GM23248 (cell line): ENCODE measurements at regions not wholly inside any gene's neighbourhood (a gene's known extent, or its start where the extent isn't known, plus 50 kb on each side); places are given as distances from the start of the nearest gene placed in this dataset.

Source experiments
- EZH2 ChIP-seq: fragments of 200-600 bp; sonication (generic); IDR thresholded peaks from 2 replicates; pipeline ENCODE4 v1.6.1; 2018; ENCODE audit warnings: antibody characterized with exemption, mild to moderate bottlenecking; ENCODE audit not compliant: insufficient read depth, poor library complexity, severe bottlenecking
- EZH2phosphoT487 ChIP-seq: fragments of 200-600 bp; sonication (generic); IDR thresholded peaks from 2 replicates; pipeline ENCODE4 v1.6.1; 2018; ENCODE audit warnings: antibody characterized with exemption, moderate library complexity, mild to moderate bottlenecking, low read depth; ENCODE audit not compliant: insufficient read depth

GRCh38 chr5:8557728-8558127 is 688.8 kb downstream of the MTRR start:
- TF ChIP-seq EZH2 (no peak), EZH2phosphoT487 (no peak)
